ENCODE measurements at regions not wholly inside any gene's neighbourhood (a gene's known extent, or its start where the extent isn't known, plus 50 kb on each side); places are given as distances from the start of the nearest gene placed in this dataset.

DNA sequence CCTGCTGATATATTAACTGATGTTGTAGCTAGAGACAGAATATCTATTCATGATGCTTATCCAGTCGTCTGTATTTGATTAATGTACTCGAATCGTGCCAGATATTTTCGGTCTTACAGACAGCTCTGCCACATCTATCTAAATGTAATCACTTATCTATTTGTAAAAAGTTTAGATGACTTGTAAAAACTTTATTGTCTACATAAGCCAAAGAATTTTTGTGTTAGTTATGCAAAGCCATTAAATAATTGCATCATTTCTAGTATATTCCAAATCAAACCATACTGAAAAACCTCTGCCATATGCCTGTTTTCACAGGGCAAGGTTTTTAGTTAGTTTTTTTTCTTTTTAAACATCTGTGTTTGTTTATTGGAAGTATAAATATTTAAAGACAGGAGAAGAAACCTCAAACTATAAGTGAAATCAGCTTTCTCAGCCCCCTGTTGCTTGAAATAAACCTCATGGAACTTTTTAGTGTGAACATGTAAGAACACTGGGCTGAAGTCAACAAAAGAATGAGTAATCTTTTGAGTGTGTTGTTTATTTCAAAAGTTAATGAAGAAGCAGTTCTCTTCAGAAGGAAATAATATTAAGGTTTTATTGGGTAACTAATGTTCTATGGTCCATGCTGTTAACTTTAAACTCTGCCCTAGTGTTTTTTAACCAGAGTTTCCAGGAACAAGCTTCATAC lies 657.6 kb upstream of the SYT4 start:
- H3K27ac ChIP-seq (replicated peaks) = no peak overlapping the region
- TF ChIP-seq, protein P1, sequence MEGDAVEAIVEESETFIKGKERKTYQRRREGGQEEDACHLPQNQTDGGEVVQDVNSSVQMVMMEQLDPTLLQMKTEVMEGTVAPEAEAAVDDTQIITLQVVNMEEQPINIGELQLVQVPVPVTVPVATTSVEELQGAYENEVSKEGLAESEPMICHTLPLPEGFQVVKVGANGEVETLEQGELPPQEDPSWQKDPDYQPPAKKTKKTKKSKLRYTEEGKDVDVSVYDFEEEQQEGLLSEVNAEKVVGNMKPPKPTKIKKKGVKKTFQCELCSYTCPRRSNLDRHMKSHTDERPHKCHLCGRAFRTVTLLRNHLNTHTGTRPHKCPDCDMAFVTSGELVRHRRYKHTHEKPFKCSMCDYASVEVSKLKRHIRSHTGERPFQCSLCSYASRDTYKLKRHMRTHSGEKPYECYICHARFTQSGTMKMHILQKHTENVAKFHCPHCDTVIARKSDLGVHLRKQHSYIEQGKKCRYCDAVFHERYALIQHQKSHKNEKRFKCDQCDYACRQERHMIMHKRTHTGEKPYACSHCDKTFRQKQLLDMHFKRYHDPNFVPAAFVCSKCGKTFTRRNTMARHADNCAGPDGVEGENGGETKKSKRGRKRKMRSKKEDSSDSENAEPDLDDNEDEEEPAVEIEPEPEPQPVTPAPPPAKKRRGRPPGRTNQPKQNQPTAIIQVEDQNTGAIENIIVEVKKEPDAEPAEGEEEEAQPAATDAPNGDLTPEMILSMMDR (IDR thresholded peaks at IDR 0.05; ENCODE audit: insufficient read depth, low read length) = no peak
- TF ChIP-seq SPI1 (IDR thresholded peaks at IDR 0.05; ENCODE audit: borderline replicate concordance, low read depth) (no peak), GABPA (IDR thresholded peaks at IDR 0.05; ENCODE audit: low read depth) (no peak), REST (IDR thresholded peaks at IDR 0.05; ENCODE audit: insufficient replicate concordance, low read depth) (no peak), POLR2AphosphoS5 (IDR thresholded peaks at IDR 0.05; ENCODE audit: low read depth) (no peak)
- no peak for DNase-seq (ENCODE audit: low read depth in 1 of 2, low spot score in 1 of 2)
- no peak overlapping the region for H3K4me3 ChIP-seq (replicated peaks; ENCODE audit: insufficient read depth, low read length)
- no peaks in the 10 kb centered on the region for H3K27me3 ChIP-seq (ENCODE audit: insufficient read depth, poor library complexity, severe bottlenecking)

- Histone ChIP-seq H3K27me3 (ENCODE audit: insufficient read depth, poor library complexity, severe bottlenecking) (no peaks in the 10 kb centered on the region), H3K27ac (replicated peaks) (no peak overlapping the region), H3K4me3 (replicated peaks; ENCODE audit: insufficient read depth, low read length) (no peak overlapping the region)
- TF ChIP-seq REST (IDR thresholded peaks at IDR 0.05; ENCODE audit: insufficient replicate concordance, low read depth) (no peak), POLR2AphosphoS5 (IDR thresholded peaks at IDR 0.05; ENCODE audit: low read depth) (no peak), GABPA (IDR thresholded peaks at IDR 0.05; ENCODE audit: low read depth) (no peak), SPI1 (IDR thresholded peaks at IDR 0.05; ENCODE audit: borderline replicate concordance, low read depth) (no peak)
- TF ChIP-seq, protein P1 (IDR thresholded peaks at IDR 0.05; ENCODE audit: insufficient read depth, low read length) = no peak
- DNase-seq (ENCODE audit: low read depth in 1 of 2, low spot score in 1 of 2) = no peak
Measured at GRCh38 chr18:43936176-43936575, 658.9 kb upstream of the SYT4 start.

DNA sequence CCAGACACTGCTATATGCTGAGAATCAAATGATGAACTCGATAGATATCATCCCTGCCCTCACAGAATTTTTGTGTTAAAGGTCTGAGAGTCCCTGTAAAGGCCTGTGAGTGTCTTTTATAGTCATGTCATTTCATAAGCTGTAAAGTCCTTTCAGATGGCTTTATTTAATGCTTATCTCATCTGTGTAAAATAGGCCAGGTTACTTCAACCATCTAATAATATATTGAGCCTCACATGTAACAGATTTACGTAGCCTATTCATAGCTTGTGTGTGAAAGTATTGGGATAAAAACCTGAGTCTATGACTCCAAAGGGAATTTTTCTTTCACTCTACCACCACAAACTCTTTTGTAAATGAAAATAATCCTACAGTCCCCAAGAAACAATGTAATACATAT lies 672.0 kb upstream of the SYT4 start:
- H3K27me3 ChIP-seq (ENCODE audit: insufficient read depth, poor library complexity, severe bottlenecking) = no peaks in the 10 kb centered on the region
- no peak for DNase-seq (ENCODE audit: low read depth in 1 of 2, low spot score in 1 of 2)
- no peak for TF ChIP-seq GABPA (IDR thresholded peaks at IDR 0.05; ENCODE audit: low read depth)
- no peak for TF ChIP-seq POLR2AphosphoS5 (IDR thresholded peaks at IDR 0.05; ENCODE audit: low read depth)
- no peak for TF ChIP-seq REST (IDR thresholded peaks at IDR 0.05; ENCODE audit: insufficient replicate concordance, low read depth)
- TF ChIP-seq, protein P1 (IDR thresholded peaks at IDR 0.05; ENCODE audit: insufficient read depth, low read length) = no peak
- TF ChIP-seq SPI1 (IDR thresholded peaks at IDR 0.05; ENCODE audit: borderline replicate concordance, low read depth) = no peak
- no peak overlapping the region for H3K27ac ChIP-seq (replicated peaks)
- H3K4me3 ChIP-seq (replicated peaks; ENCODE audit: insufficient read depth, low read length) = no peak overlapping the region

Data from HL-60 (cell line).